ENCODE measurements at regions not wholly inside any gene's neighbourhood (a gene's known extent, or its start where the extent isn't known, plus 50 kb on each side); places are given as distances from the start of the nearest gene placed in this dataset.

DNA sequence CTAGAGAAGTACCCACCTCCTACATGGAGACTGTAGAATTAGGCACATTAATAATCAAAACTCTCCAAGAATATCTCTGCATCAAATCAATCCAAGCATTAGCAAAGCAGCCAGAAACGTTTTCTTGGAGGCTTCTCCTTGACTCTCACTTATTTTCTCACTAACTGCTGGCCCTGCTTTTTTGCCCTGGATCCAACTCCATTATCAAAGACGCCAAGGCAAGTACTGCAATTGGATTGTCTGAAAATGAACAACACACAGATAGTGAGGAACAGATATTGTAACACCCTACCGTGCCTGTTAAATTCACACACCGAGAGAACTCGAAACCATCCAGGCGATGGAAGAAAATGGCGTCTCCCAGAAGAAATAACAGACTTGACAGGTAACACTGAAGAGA lies 256.2 kb upstream of the MDFIC2 start:
- TF ChIP-seq EZH2 (IDR thresholded peaks at IDR 0.05; ENCODE audit: borderline replicate concordance, low read depth, low read length, severe bottlenecking), result no peak
- TF ChIP-seq, protein P1, sequence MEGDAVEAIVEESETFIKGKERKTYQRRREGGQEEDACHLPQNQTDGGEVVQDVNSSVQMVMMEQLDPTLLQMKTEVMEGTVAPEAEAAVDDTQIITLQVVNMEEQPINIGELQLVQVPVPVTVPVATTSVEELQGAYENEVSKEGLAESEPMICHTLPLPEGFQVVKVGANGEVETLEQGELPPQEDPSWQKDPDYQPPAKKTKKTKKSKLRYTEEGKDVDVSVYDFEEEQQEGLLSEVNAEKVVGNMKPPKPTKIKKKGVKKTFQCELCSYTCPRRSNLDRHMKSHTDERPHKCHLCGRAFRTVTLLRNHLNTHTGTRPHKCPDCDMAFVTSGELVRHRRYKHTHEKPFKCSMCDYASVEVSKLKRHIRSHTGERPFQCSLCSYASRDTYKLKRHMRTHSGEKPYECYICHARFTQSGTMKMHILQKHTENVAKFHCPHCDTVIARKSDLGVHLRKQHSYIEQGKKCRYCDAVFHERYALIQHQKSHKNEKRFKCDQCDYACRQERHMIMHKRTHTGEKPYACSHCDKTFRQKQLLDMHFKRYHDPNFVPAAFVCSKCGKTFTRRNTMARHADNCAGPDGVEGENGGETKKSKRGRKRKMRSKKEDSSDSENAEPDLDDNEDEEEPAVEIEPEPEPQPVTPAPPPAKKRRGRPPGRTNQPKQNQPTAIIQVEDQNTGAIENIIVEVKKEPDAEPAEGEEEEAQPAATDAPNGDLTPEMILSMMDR (IDR thresholded peaks at IDR 0.05; ENCODE audit: borderline replicate concordance, extremely low read depth, low read length, poor library complexity, severe bottlenecking), result no peak
